22Rv1 (cell line): ENCODE measurements at regions not wholly inside any gene's neighbourhood (a gene's known extent, or its start where the extent isn't known, plus 50 kb on each side); places are given as distances from the start of the nearest gene placed in this dataset.

ENCODE experiments used
- CTCF ChIP-seq: fragments of 450-650 bp; IDR thresholded peaks from 2 replicates; pipeline ENCODE4 v1.5.1; 2017; ENCODE audit warnings: mild to moderate bottlenecking
- ZFX ChIP-seq: fragments of 450-650 bp; IDR thresholded peaks from 2 replicates; pipeline ENCODE4 v1.6.1; 2017; ENCODE audit warnings: antibody characterized with exemption, borderline replicate concordance

GRCh38 chr16:86157616-86158247 is 258.8 kb downstream of the IRF8 start:
- TF ChIP-seq CTCF = no peak
- TF ChIP-seq ZFX = no peak
